ENCODE measurements at regions not wholly inside any gene's neighbourhood (a gene's known extent, or its start where the extent isn't known, plus 50 kb on each side); places are given as distances from the start of the nearest gene placed in this dataset.

DNA sequence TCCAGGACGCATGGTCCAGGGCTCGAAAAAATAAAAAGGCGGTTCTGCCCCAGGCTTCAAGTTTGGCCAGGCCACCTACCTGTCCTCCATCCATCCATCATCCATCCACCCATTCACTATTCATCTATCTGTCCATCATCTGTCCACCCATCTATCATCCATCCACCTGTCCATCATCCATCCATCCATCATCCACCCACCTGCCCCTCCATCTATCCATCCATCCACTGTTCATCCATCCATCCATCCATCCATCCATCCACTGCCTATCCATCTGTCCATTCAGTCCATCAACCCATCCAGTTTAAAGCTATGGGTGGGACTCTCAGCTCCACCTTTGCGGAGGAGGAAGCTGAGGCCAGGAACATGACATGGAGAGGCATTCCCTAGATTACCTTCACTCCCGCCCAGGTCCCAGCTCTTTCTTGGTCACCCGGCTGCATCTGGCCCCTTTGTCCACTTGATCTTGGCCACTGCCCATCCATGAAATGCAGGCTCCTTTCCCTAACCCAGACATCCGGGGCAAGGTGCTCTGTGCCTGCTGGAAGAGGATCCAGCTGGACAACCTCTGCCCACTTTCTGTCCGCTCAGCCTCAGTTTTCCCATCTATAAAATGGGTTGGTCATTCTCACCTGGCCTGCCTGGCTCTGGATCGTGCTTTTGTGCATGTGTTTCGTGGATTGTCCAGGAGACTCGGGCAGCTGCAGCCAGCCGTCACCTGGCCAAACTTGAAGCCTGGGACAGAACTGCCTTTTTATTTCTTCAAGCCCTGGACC, 236.0 kb upstream of the CIBAR2 start:
- DNase-seq = no peak

DNA sequence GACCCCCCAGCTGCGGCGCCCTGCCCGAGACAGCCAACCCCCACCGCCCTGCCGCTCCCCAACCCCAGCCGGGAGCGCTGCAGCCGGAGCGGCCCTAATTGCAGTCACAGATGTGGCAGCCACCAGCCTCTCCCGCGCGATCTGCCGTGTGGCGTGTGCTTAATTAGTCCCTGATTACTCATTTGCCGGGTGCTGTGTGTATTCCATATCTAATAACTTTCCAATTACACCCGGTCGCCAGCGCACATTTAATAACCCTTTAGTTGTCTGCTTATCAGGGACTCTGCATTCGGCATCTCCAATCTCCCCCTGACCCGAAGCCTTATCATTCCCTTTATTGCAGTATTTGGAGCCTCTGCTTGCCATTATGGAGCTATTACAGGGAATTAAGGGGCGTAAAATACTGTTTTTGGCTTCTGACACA, 236.7 kb upstream of the CIBAR2 start:
- DNase-seq = no peak

DNA sequence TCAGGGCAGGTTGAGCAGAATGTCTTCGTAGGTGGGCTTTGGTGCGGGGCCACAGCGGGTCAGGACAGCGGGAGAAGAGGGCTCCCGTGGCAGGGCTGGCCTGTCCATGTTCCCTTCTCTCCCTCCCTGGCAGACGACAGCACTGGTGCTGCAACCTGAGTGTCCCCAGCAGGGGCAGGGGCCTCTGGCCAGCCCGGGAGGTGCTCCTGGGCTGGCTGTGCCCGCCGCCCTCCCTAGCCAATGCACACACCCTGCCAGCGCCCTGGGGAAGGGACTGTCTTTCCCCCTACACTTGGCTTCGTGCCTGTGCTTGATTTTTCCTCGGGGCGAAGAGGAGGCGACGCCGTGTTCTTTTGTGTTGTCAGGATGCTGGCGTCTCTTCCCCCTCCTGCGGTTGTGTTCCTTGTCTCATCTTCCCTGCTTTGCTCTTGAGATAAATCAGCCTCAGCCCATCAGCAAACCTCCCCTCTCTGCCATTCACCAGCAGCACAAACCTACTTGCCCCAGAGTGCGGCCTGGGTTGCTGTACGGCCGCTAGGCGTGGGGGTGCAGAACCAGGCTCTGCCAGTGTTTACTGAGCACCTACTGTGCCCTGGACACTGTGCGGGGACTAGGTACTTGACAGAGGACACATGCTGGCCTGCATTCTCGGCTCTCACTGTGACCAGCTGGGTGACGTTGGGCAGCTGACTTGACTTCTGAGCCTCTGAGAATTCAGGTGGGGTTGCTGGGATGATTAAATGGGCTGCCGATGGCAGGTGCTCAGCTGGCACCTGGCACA, 237.3 kb upstream of the CIBAR2 start:
- DNase-seq = no peak

DNA sequence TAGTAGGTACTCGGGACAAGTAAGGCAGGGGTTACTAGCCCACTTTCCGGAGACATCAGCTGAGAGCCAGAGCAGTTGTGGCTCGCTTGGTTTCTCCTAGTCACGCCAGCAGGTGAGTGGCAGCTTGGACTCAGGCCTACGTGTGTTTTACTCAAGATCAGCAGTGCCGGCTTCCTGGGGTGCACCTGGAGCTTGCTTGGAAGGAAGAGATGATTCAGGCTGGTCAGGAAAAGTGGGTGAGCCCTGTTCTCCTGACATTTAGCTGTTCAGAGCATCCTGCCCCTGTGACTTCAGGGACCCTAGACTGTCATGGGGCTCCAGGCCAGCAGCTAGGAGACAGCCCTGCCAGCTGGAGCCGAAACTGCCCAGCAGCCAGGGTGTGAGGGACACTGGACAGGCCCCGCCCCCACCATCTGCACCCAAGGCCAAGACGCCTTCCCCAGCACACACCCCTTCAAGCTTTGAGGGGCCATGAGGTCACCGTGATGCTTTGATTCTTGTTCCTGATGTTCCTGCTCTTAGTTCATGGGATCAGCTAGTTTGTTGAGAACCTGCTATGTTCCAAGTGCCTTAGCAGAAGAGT, 238.0 kb upstream of the CIBAR2 start:
- DNase-seq = no peak

DNA sequence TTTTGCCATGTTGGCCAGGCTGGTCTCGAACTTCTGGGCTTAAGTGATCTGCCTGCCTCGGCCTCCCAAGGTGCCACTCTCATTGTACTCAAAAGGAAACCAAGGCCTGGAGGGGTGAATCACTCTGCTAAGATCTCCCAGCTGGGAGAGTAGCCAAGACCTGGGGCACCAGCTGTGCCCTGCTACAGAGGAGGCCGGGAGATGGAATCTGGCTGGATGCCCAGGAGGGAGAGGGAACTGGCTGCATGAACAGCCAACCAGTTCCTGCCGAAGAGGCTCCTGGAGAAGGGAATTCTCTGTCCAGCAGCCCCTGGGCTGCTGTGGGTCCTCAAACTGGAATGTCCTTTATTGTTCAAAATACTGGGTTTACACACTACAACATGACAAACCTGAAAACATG, 238.7 kb upstream of the CIBAR2 start:
- no peak for DNase-seq

DNA sequence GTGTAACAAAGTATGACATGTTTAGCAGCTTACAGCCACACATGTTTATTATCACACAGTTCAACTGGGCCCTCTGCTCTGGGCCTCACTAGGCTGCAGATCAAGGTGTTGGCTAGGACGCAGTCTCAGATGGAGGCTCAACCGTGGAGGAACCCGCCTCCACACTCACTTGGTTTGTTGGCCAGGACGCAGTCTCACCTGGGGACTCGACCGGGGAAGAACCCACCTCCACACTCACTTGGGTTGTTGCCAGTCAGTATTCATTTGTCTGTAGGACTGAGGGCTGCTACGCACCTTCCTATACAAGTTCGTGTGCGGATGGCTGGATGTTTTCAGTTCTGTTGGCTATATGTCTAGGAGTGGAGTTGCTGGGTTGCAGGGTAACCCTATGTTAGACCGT, 240.7 kb upstream of the CIBAR2 start:
- no peak for DNase-seq

DNA sequence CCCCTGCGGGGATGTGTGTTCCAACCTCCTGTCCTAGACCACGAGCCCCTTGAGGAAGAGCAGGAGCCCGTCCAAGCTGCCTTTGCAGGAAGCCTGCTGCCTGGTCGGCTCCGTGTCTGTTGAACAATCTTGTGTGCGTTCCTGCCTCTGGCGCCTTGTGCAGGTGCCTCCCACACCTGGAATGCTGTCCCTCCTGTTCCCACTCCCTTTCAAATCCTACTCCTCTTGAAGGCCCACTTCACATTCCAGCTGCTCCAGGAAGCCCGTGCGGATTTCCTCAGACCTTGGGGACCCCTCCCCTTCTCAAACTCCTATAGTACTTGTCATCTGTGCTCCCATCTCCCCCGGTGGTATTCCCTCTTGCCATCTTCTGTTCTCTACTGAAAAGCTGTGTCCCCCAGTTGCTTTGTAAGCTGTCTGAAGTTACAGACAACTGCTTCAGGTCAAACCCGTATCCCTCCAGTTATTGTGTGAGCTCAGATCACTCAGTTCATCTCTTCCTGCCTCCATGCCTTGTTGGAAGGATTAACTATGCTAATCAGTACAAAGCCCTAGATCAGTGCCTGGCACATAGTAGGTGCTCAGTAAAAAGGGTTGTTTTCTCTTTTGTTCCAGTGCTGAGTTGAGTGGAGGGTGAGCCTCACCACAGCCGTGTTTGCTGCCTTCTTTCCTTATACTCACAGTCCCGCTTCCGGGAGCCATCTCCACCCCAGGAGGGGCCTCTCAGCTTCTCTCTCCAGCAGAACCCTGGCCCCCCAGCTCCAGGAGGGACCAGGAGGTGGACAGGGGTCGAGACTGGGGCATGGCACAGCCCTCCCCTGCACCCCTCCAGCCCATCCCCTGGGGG, 241.8 kb upstream of the CIBAR2 start:
- DNase-seq = no peak

DNA sequence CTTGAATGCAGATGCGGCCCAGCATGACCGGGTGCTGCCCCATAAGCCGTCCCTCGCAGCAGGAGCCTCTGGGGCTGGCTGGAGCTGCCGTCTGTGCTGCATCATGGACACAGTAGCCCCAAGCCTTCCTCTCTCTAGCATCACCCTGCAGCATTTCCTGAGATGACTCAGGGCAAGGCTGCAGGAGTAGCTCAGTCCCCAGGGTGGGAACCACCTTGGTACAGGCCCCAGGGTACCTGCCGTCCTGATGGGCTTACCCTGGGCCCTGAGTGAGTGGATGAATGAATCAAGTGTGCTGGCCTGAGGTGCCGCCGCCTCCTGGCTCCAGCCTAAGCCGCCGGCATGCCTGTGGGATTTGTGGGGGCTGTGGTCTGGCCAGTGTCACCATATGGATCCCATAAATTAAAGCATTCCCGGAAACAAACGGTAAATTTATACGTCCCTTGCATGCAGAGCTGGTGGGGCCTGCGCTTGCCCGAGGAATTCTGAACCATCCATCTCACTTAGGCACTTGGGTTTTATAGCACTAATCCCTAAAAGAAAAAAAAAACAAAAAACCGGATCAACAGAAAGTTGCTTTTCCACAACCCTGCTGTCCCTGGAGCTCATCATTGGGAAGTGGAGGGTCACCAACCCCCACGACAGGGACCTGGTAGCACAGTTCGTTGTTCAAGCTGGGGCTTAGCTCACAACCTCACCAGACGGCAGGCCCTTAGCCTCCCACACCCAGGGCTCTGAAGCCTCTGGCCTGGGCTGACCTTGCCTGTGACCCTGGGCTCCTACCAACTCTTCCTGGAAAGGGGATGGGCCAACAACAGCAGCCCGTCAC, 242.6 kb upstream of the CIBAR2 start:
- no peak for DNase-seq

DNA sequence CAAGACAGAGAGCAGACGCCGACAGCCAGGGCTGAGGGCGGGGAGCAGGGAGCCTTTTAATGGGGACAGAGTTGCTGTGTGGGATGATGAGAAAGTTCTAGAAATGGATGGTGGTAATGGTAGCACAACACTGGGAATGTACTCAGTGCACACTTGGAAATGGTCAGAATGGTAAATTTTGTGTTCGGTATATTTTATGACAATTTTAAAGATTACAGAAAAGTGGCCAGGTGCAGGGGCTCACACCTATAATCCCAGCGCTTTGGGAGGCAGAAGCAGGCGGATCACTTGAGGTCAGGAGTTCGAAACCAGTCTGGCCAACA, 243.2 kb upstream of the CIBAR2 start:
- DNase-seq = no peak

DNA sequence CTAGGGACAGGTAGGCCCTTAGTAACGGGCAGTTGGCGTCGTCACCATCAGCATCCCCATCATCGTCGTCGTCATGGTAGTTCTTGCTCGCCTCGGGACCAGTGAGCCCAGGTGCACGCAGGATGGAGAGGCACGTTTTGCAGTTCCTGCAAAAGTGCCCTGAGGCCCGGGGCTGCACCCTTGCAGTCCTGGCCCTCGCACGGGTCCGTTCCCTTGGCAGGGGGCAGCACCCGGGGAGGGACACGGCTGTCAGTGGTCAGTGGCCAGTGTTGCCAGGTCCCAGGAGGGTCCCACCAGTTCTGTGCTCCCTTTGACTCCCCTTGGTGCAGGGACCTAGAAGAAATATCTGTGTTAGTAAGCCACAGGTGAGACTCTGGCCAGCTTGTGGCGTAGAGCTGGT, 243.9 kb upstream of the CIBAR2 start:
- no peak for DNase-seq

DNA sequence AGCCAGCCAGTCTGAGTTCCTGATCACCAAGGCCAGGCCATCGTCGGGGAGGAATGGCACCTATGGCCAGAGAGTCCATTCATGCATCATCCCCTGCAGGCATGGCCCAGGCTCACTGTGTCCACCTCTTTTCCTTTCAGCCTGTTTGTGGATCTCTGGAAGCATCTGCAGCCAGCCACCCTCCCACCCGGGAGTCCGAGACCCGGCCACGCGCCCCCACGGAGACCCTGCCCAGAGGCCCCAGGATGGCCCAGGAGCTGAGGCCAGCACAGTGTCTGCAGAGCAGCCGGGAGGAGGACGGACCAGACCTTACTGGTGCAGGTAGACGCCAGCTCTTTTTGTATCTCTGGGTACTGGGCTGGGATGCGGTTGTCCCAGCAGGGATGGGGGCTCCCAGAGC, 245.1 kb upstream of the CIBAR2 start:
- DNase-seq = no peak

DNA sequence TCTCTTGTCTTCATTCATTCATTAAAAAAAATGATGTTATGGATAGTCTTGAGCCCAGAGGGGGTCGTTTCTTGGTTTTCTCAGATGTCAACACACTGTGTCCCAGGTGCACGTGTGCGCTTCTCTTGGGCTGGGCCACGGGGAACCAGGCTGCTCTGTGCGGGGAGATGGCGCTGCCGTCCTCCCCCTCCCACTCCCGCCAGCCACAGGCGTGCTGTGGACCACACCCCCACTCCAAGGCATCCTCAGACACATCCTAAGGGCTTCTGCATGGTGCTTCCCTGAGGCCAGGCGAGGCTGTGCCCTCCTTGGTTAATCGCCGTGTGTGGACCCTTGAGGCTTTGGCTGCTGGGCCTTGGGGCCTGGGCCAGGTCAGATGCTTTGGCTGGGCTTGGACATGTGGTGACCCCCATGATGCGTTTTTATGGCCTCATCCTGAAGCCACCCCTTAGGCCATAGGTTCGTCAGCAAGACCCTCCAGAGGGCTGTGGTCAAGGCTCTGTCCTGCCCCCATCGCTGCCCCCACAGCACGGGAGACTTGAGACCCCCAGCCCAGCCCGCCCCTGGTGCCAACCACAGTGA, 245.7 kb upstream of the CIBAR2 start:
- no peak for DNase-seq

DNA sequence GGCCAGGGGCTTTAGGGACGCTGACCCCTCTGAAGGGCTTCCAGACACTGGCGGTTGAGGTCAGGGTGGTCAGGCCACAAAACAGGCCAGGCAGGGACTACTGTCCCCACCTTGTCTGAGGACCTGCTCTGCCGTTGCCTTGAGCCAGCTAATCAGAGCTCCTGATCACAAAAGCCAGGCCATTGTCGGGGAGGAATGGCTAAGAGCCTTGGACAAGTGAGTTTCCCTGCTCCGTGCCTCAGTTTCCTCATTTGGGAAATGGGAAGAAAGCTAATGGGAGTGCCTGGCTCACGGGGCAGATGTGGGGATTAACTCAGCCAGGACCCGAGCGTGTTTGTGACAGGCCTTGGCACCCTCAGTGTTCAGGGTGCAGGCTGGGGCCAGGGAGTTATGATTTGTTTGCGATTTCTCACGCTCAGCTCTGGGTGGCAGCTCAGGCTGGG, 246.5 kb upstream of the CIBAR2 start:
- no peak for DNase-seq

DNA sequence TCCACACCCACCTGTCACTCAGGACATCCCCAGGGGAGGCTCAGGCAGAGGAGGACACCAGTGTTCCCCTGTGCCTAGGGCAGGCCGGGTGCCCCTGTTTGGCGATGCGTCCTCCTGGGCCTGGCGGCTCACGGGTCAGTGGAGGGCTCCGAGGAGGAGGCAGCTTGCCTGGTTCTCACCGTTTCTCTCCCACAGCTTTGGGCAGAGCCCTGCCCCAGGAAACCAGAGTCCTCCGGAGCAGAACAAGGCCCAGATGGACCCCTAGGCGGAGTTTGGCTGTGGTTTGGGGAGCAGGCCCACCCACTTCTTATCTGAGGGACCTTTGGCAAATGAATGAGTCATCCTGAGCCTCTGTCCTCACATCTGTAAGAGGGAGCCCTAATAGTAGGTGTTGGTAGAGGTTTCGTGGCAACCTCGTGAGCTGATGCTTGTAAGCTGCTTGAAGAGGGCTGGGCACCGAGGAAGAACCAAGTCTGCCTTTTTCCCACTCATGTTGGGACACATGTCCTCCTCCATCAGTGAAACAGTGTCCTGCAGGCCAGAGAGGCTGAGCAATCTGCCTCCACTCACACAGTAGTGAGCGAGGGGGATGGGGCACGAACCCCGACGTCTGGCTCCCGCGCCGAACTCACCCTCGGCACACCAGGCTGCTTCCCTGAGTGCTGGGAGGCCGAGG, 247.0 kb upstream of the CIBAR2 start:
- DNase-seq = no peak

DNA sequence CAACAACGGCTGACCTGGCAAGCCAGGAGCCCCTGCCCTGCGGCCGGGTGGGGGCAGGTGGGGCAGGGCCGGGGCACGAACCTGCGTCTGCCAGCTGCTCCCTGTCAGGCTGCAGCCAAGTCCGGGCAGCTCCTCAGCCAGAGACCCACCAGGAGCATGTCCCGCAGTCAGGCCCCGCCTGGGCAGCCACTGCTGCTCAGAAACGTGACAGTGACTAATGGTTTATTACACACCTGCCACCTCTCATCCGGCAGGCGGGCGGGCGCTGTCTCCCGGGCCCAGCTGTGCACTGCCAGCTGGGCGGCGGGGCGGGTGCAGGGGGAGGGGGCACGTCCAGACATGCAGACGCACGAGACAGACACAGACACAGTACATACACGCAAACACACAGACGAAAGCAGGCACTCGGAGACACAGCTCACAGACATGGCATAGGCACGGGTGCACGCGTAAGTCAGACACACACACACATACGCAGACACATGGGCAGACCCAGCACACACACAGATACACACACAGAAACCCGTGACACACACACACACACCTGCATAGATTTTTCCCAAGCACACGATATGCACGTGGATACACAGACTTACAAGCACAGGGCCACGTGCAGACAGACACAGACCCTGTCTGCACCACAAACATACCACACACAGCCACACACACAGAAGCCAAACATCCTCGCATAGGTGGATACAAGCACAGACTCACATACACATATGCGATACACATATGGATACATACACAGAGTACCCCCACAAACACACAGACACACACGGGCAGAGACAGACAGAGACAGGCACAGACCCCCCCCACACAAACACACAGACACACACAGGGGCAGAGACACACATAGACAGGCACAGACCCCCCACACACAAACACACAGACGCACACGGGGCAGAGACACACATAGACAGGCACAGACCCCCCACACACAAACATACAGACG, 248.3 kb upstream of the CIBAR2 start:
- DNase-seq = no peak

DNA sequence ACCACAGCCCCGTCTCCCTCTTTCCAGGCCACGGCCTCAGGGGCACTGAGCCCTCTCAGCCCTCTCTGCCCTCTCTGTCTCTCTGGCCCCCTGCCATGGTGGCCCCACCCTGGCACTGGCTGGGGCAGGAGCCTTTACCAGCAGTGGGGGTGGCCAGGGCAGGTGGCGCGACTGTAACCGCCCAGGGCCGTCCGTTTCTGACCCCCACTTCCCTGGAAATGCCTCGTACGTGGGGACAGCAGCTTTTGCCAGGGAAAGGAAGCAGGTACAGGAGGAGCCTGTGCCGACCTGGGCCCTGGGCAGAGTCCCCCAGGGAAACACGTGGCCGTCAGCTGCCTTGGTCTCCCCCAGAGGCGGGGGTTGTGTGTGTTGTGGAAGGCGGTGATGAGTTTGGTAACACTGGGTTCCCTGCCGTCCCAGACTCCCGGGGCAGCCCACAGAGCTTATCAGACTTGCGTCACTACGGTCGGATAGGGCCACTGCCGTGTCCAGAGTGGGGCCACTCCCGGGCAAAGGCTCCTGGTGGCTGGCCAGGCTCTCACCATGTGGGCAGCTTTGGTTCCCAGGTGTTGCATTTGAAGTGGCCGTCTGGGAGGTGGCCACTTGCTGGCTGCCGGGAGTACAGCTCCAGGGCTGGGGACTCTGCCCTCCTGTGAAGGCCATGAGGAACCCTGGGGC, 249.3 kb upstream of the CIBAR2 start:
- DNase-seq = no peak

DNA sequence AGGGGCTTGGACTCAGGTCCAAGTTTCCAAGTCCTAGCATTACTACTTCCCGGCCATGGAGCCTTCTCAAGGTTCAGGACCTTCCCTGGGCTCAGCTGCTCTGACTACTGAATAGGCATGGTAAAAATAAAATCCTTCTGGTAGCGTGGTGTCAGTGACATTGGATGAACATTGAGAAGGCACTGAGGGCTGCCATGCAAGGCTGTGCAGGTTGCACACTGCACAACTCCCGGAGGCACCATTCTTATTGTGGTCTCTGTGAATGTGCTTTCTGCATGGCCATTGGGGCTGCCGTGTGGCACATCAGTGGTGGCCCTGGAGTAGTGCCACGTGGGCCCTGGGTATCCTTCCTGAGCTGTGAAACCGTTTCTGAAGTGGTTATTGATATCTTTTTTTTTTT, 250.2 kb upstream of the CIBAR2 start:
- DNase-seq = no peak

DNA sequence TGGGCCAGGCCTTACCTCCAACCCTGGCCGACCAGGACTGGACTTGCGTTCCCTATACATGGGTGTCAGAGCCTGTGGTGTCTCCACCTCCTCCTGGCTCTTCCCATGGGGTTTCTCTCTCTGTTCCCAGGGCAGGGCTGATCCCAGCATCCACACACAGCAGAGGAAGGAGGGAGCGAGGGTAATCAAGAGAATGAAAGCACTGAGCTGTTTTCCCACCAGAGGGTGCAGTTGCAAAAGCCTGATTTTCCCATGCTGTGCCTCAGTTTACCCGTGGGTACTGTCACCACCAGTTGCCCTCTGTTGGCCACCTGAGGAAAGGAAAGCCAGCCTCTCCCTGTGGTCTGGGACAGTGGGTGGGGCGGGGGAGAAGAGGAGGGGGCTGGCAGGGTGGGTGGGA, 249.7 kb upstream of the GSE1 start:
- DNase-seq = no peak

DNA sequence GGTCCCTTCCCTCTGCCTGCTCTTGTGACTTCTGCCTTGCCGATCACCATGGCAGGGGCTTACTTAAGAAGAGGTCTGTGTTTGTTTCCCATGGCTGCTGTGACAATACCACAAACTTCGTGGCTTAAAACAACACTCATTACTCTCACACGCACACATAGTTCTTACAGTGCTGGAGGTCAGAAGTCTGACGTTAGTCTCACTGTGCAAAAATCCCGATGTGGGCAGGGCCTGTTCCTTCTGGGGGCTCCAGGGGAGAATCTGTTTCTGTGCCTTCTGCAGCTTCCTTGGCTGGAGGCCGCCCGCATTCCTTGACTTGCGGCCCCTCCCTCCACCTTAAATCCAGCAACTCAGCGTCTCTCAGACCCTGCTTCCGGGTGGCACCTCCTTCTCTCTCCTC, 249.2 kb upstream of the GSE1 start:
- no peak for DNase-seq

Measured in activated CD4-positive, CD25-positive, alpha-beta regulatory T cell treated with anti-CD3 and anti-CD28 coated beads, Interleukin-2, amount 50 U/mL, for 72 hours (primary cell).